Keratinocyte (primary cell): ENCODE measurements at regions not wholly inside any gene's neighbourhood (a gene's known extent, or its start where the extent isn't known, plus 50 kb on each side); places are given as distances from the start of the nearest gene placed in this dataset.

Experiments used
- DNase-seq: peaks from one replicate; pipeline ENCODE4 v3.0.0-alpha.2; 2011; ENCODE audit warnings: low read depth, missing footprints, low spot score
- FAIRE-seq: peaks from 2 replicates; lab custom pipeline; 2011; peaks lifted over from hg19 to GRCh38; lab: Jason Lieb, UNC
- H2AFZ ChIP-seq: 2 replicates; pipeline ENCODE4 v1.6.0; 2012; ENCODE audit warnings: low read length, control low read depth, inconsistent platforms; ENCODE audit not compliant: control insufficient read depth
- H3K27ac ChIP-seq: 2 replicates; pipeline ENCODE4 v1.5.1; 2011; ENCODE audit warnings: low read length; ENCODE audit not compliant: control insufficient read depth, insufficient read depth
- H3K27me3 ChIP-seq: 3 replicates; pipeline ENCODE4 v1.6.0; 2011; ENCODE audit warnings: low read length; ENCODE audit not compliant: control insufficient read depth, insufficient read depth; ENCODE audit errors: extremely low read depth
- H3K36me3 ChIP-seq, 2 experiments: 2 replicates in 1 of 2; 3 replicates in 1 of 2; pipeline ENCODE4 v1.5.1; 2011; ENCODE audit warnings: low read length in 2 of 2, mild to moderate bottlenecking in 1 of 2; ENCODE audit not compliant: control insufficient read depth in 2 of 2, insufficient read depth in 2 of 2; ENCODE audit errors: extremely low read depth in 1 of 2
- H3K4me1 ChIP-seq: 3 replicates; pipeline ENCODE4 v1.5.1; 2011; ENCODE audit warnings: low read length; ENCODE audit not compliant: control insufficient read depth, insufficient read depth; ENCODE audit errors: extremely low read depth
- H3K4me2 ChIP-seq: 3 replicates; pipeline ENCODE4 v1.6.0; 2011; ENCODE audit warnings: low read depth, low read length; ENCODE audit not compliant: control insufficient read depth, insufficient read depth; ENCODE audit errors: extremely low read depth
- H3K4me3 ChIP-seq, 3 experiments: fragments of 200-600 bp in 1 of 3; sonication (generic) in 1 of 3; 2 replicates in 2 of 3; 3 replicates in 1 of 3; pipeline ENCODE4 v1.5.1; 2011 to 2016; ENCODE audit warnings: low read length in 3 of 3, mild to moderate bottlenecking in 3 of 3, control low read depth in 2 of 3, inconsistent platforms in 1 of 3, low read depth in 1 of 3, mixed read lengths in 1 of 3, mixed run types in 1 of 3, moderate library complexity in 1 of 3; ENCODE audit not compliant: control insufficient read depth in 2 of 3, insufficient read depth in 2 of 3; ENCODE audit errors: extremely low read depth in 1 of 3
- H3K79me2 ChIP-seq: 2 replicates; pipeline ENCODE4 v1.6.0; 2012; ENCODE audit warnings: low read length; ENCODE audit not compliant: control insufficient read depth, insufficient read depth
- H3K9ac ChIP-seq: 3 replicates; pipeline ENCODE4 v1.6.0; 2011; ENCODE audit warnings: low read length; ENCODE audit not compliant: control insufficient read depth, insufficient read depth; ENCODE audit errors: extremely low read depth
- H3K9me1 ChIP-seq: 3 replicates; pipeline ENCODE4 v1.6.0; 2011; ENCODE audit warnings: low read length; ENCODE audit not compliant: control insufficient read depth, insufficient read depth; ENCODE audit errors: extremely low read depth
- H3K9me3 ChIP-seq: 2 replicates; pipeline ENCODE4 v1.5.1; 2012; ENCODE audit warnings: low read depth, low read length; ENCODE audit not compliant: control insufficient read depth
- H4K20me1 ChIP-seq: 3 replicates; pipeline ENCODE4 v1.6.0; 2011; ENCODE audit warnings: low read length; ENCODE audit not compliant: control insufficient read depth, insufficient read depth; ENCODE audit errors: extremely low read depth
- EZH2 ChIP-seq: IDR thresholded peaks from one replicate; pipeline ENCODE4 v1.6.1; 2012; ENCODE audit warnings: inconsistent platforms, mild to moderate bottlenecking, low read length, moderate library complexity
- dilution Hi-C: fragments of 300-500 bp; cut with MboI; formaldehyde crosslinking; loops from one replicate; pipeline ENCODE4 v1.7.0; 2020; ENCODE audit warnings: low sequenced_read_pairs; ENCODE audit not compliant: extremely low pct_ligation_motif_present
- TF ChIP-seq, protein P1 (sequence below), 3 experiments: IDR thresholded peaks in 1 of 3; conservative IDR thresholded peaks in 1 of 3; optimal IDR thresholded peaks in 1 of 3; 2 replicates in 2 of 3; 3 replicates in 1 of 3; pipeline versions ENCODE3 to v1.5.1; 2011; ENCODE audit warnings: low read length in 3 of 3, mild to moderate bottlenecking in 3 of 3, moderate library complexity in 2 of 3, control low read depth in 1 of 3, inconsistent platforms in 1 of 3; ENCODE audit not compliant: insufficient read depth in 2 of 3; ENCODE audit errors: extremely low read depth in 1 of 3

DNA sequence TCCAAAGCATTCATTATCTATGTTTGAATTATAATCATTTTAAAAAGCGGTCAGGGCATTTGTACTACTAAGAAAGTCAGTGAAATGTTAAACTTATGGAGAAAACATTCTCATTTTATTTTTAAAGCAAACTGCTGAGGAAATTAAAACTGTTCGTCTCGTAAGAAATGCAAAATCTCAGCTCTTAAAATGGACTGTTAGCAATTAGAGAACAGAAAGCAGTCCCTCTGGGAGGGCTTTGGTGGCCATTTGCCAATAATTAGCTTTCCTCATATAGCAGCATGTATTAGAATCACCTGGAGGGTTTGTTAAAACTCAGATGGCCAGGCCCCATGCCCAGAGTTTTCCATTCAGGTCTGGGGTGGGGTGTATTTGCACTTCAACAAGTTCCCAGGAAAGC, 120.7 kb upstream of the RASEF start:
- no peak overlapping the region for H3K27ac ChIP-seq
- no peaks in the 10 kb centered on the region for H3K36me3 ChIP-seq
- H3K9me1 ChIP-seq = no peaks in the 10 kb centered on the region
- no peak for FAIRE-seq
- H3K27me3 ChIP-seq = peaks cover 7% of the 10 kb centered on the region
- no peak for DNase-seq
- no peaks in the 10 kb centered on the region for H3K79me2 ChIP-seq
- H3K9me3 ChIP-seq = no peaks in the 10 kb centered on the region
- no peak overlapping the region for H3K9ac ChIP-seq
- H2AFZ ChIP-seq = no peak overlapping the region
- H3K4me3 ChIP-seq = no peak overlapping the region
- no peaks in the 10 kb centered on the region for H3K4me1 ChIP-seq
- no peak for TF ChIP-seq EZH2
- TF ChIP-seq, protein P1, sequence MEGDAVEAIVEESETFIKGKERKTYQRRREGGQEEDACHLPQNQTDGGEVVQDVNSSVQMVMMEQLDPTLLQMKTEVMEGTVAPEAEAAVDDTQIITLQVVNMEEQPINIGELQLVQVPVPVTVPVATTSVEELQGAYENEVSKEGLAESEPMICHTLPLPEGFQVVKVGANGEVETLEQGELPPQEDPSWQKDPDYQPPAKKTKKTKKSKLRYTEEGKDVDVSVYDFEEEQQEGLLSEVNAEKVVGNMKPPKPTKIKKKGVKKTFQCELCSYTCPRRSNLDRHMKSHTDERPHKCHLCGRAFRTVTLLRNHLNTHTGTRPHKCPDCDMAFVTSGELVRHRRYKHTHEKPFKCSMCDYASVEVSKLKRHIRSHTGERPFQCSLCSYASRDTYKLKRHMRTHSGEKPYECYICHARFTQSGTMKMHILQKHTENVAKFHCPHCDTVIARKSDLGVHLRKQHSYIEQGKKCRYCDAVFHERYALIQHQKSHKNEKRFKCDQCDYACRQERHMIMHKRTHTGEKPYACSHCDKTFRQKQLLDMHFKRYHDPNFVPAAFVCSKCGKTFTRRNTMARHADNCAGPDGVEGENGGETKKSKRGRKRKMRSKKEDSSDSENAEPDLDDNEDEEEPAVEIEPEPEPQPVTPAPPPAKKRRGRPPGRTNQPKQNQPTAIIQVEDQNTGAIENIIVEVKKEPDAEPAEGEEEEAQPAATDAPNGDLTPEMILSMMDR (optimal IDR thresholded peaks at IDR 0.05 in 1 of 3, IDR thresholded peaks at IDR 0.05 in 1 of 3, conservative IDR thresholded peaks at IDR 0.05 in 1 of 3; ENCODE audit: extremely low read depth in 1 of 3, insufficient read depth in 2 of 3, low read length in 3 of 3) = no peak
- H4K20me1 ChIP-seq = no peaks in the 10 kb centered on the region
- dilution Hi-C loops = no loop called here
- H3K4me2 ChIP-seq = no peak overlapping the region

DNA sequence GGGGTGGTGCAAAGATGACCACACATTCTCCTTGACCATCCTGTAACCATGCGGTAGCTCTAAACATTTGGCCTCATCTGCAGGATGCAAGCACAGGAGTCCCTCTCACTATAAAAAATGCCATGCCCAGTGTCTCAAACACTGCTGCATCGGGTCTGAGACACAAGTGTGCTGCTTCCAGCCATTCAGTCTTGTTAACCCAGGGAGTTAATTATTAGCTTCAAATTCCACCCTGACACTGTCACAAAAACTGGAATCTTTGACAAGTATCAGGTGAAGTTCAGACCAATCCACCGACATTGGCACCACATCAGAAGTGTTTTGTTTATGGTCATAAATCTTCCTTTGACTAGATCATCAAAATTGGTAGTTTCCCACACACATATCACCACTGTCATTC, 119.1 kb upstream of the RASEF start:
- H3K9ac ChIP-seq = no peak overlapping the region
- no peak overlapping the region for H3K4me2 ChIP-seq
- no peaks in the 10 kb centered on the region for H3K9me3 ChIP-seq
- peaks cover 7% of the 10 kb centered on the region for H3K27me3 ChIP-seq
- no peaks in the 10 kb centered on the region for H4K20me1 ChIP-seq
- DNase-seq (no peak), FAIRE-seq (no peak)
- dilution Hi-C loops = no loop called here
- H3K9me1 ChIP-seq = no peaks in the 10 kb centered on the region
- no peaks in the 10 kb centered on the region for H3K79me2 ChIP-seq
- H3K4me1 ChIP-seq = no peaks in the 10 kb centered on the region
- TF ChIP-seq, protein P1 (optimal IDR thresholded peaks at IDR 0.05 in 1 of 3, IDR thresholded peaks at IDR 0.05 in 1 of 3, conservative IDR thresholded peaks at IDR 0.05 in 1 of 3; ENCODE audit: extremely low read depth in 1 of 3, insufficient read depth in 2 of 3, low read length in 3 of 3) = no peak
- no peak for TF ChIP-seq EZH2
- H3K27ac ChIP-seq = no peak overlapping the region
- no peaks in the 10 kb centered on the region for H3K36me3 ChIP-seq
- no peak overlapping the region for H3K4me3 ChIP-seq
- H2AFZ ChIP-seq = no peak overlapping the region
